HCT116 (cell line): ENCODE measurements at regions not wholly inside any gene's neighbourhood (a gene's known extent, or its start where the extent isn't known, plus 50 kb on each side); places are given as distances from the start of the nearest gene placed in this dataset.

Experiments used
- ATAC-seq: fragments of 200-7000 bp; cut with Tn5 transposase; 2 replicates; pipeline ENCODE4 v1.9.1; 2020; ENCODE audit warnings: mild to moderate bottlenecking, moderate library complexity
- BruUV-seq: library from RNA; stranded (reverse); fragments of 400-500 nt; replicated peaks from 2 replicates; lab custom pipeline; 2021; lab: Mats Ljungman, UMichigan
- CTCF ChIA-PET: fragments of 300-600 bp; sonication (Branson Sonifier 250); formaldehyde crosslinking; loops from one replicate; lab custom pipeline; 2021; ENCODE audit warnings: antibody characterized with exemption; lab: Charles Lee
- POLR2A ChIA-PET: fragments of 300-600, 350-600 bp; sonication (Branson Sonifier 250); formaldehyde crosslinking; loops from one replicate; lab custom pipeline; 2021; ENCODE audit warnings: antibody characterized with exemption; lab: Charles Lee
- RAD21 ChIA-PET, 2 experiments: fragments of 300-600 bp; sonication (Branson Sonifier 250); formaldehyde crosslinking; loops; one replicate each; lab custom pipeline; 2023; ENCODE audit warnings: low total read pairs in 2 of 2; ENCODE audit not compliant: uncharacterized antibody in 2 of 2, unreplicated experiment in 2 of 2, low non-redundant PET in 1 of 2; lab: Charles Lee
- DNase-seq: peaks from one replicate; pipeline ENCODE4 v3.0.0-alpha.2; 2010; ENCODE audit warnings: low read depth, low spot score
- H2AFZ ChIP-seq: fragments of 200-600 bp; shearing (Covaris generic), sonication (generic); 2 replicates; pipeline ENCODE4 v1.6.1; 2017; ENCODE audit warnings: low read depth, mixed run types, mixed read lengths, antibody characterized with exemption, low read length; ENCODE audit not compliant: poor library complexity, severe bottlenecking
- H3K27ac ChIP-seq: 2 replicates; pipeline ENCODE4 v1.5.1; 2012; ENCODE audit warnings: low read depth, low read length
- H3K27me3 ChIP-seq: fragments of 200-600 bp; sonication (generic); 2 replicates; pipeline ENCODE4 v1.6.1; 2016; ENCODE audit warnings: mixed run types, low read length, mixed read lengths; ENCODE audit not compliant: insufficient read depth
- H3K36me3 ChIP-seq, 2 experiments: fragments of 200-500 bp in 1 of 2; fragments of 200-600 bp in 1 of 2; sonication (Bioruptor generic) in 1 of 2; sonication (generic) in 1 of 2; 2 replicates each; pipeline versions ENCODE4 v1.5.1 to v1.6.1; 2014 to 2016; ENCODE audit warnings: low read length in 2 of 2, inconsistent platforms in 1 of 2, mixed read lengths in 1 of 2, mixed run types in 1 of 2; ENCODE audit not compliant: insufficient read depth in 2 of 2, control insufficient read depth in 1 of 2
- H3K4me1 ChIP-seq, 2 experiments: fragments of 200-600 bp in 1 of 2; sonication (generic) in 1 of 2; 2 replicates each; pipeline versions ENCODE4 v1.5.1 to v1.6.1; 2012 to 2017; ENCODE audit warnings: low read length in 2 of 2, inconsistent platforms in 1 of 2, mild to moderate bottlenecking in 1 of 2, mixed read lengths in 1 of 2, mixed run types in 1 of 2, moderate library complexity in 1 of 2; ENCODE audit not compliant: insufficient read depth in 2 of 2, control insufficient read depth in 1 of 2
- H3K4me2 ChIP-seq: fragments of 200-600 bp; sonication (generic); 2 replicates; pipeline ENCODE4 v1.6.1; 2017; ENCODE audit warnings: mixed run types, low read length, mixed read lengths
- H3K4me3 ChIP-seq, 2 experiments: fragments of 200-600 bp in 1 of 2; sonication (generic) in 1 of 2; replicated peaks in 1 of 2; 2 replicates each; pipeline ENCODE4 v1.5.1; 2011 to 2016; ENCODE audit warnings: low read length in 2 of 2, control low read depth in 1 of 2, low read depth in 1 of 2, mild to moderate bottlenecking in 1 of 2, mixed read lengths in 1 of 2, mixed run types in 1 of 2
- H3K79me2 ChIP-seq: fragments of 200-600 bp; sonication (generic); 2 replicates; pipeline ENCODE4 v1.6.1; 2017; ENCODE audit warnings: mild to moderate bottlenecking, mixed run types, low read length, moderate library complexity, mixed read lengths; ENCODE audit not compliant: insufficient read depth
- H3K9ac ChIP-seq: fragments of 200-600 bp; sonication (generic); 2 replicates; pipeline ENCODE4 v1.6.1; 2016; ENCODE audit warnings: low read length, mixed read lengths
- H3K9me2 ChIP-seq: fragments of 200-600 bp; sonication (generic), shearing (Covaris generic); 2 replicates; pipeline ENCODE4 v1.6.1; 2017; ENCODE audit warnings: mixed run types, mild to moderate bottlenecking, moderate library complexity; ENCODE audit not compliant: insufficient read depth
- H3K9me3 ChIP-seq, 2 experiments: fragments of 200-500 bp in 1 of 2; fragments of 200-600 bp in 1 of 2; sonication (Bioruptor generic) in 1 of 2; sonication (generic) in 1 of 2; 2 replicates each; pipeline ENCODE4 v1.6.1; 2014 to 2017; ENCODE audit warnings: low read length in 2 of 2, mixed read lengths in 2 of 2, inconsistent platforms in 1 of 2, low read depth in 1 of 2, mild to moderate bottlenecking in 1 of 2, mixed run types in 1 of 2, moderate library complexity in 1 of 2; ENCODE audit not compliant: control insufficient read depth in 1 of 2, insufficient read depth in 1 of 2
- H4K20me1 ChIP-seq: fragments of 200-600 bp; sonication (generic), shearing (Covaris generic); 2 replicates; pipeline ENCODE4 v1.6.1; 2017; ENCODE audit warnings: mixed run types, mild to moderate bottlenecking, moderate library complexity; ENCODE audit not compliant: insufficient read depth
- CEBPB ChIP-seq: IDR thresholded peaks from 2 replicates; pipeline ENCODE4 v1.6.1; 2012; ENCODE audit warnings: low read depth
- EGR1 ChIP-seq: IDR thresholded peaks from 2 replicates; pipeline ENCODE4 v1.6.1; 2012; ENCODE audit warnings: low read depth
- EZH2 ChIP-seq: fragments of 200-600 bp; sonication (generic); IDR thresholded peaks from 2 replicates; pipeline ENCODE4 v1.6.1; 2017; ENCODE audit warnings: antibody characterized with exemption, mixed run types
- FOSL1 ChIP-seq: IDR thresholded peaks from 2 replicates; pipeline ENCODE4 v1.6.1; 2012; ENCODE audit warnings: low read depth
- JUND ChIP-seq: IDR thresholded peaks from 2 replicates; pipeline ENCODE4 v1.6.1; 2012
- MAX ChIP-seq: IDR thresholded peaks from 2 replicates; pipeline ENCODE4 v1.6.1; 2012
- POLR2A ChIP-seq: IDR thresholded peaks from 2 replicates; pipeline ENCODE4 v1.7.0; 2011; ENCODE audit warnings: borderline replicate concordance; ENCODE audit not compliant: insufficient read depth, insufficient read length; ENCODE audit errors: extremely low read depth
- RAD21 ChIP-seq: IDR thresholded peaks from 2 replicates; pipeline ENCODE4 v1.6.1; 2012; ENCODE audit warnings: low read depth, mild to moderate bottlenecking
- REST ChIP-seq: IDR thresholded peaks from 2 replicates; pipeline ENCODE4 v1.6.1; 2012; ENCODE audit warnings: low read depth
- SIN3A ChIP-seq: IDR thresholded peaks from 2 replicates; pipeline ENCODE4 v1.6.1; 2012; ENCODE audit warnings: low read depth
- SP1 ChIP-seq: IDR thresholded peaks from 2 replicates; pipeline ENCODE4 v1.6.1; 2012; ENCODE audit warnings: low read depth
- SRF ChIP-seq: IDR thresholded peaks from 2 replicates; pipeline ENCODE4 v1.6.1; 2012; ENCODE audit warnings: low read depth
- YY1 ChIP-seq: IDR thresholded peaks from 2 replicates; pipeline ENCODE4 v1.6.1; 2011; ENCODE audit warnings: low read length, low read depth, moderate library complexity, mild to moderate bottlenecking; ENCODE audit not compliant: insufficient replicate concordance; ENCODE audit errors: extremely low read depth
- ZNF274 ChIP-seq: fragments of 200-500 bp; sonication (Bioruptor generic); IDR thresholded peaks from 2 replicates; pipeline ENCODE4 v1.6.1; 2014; ENCODE audit warnings: mild to moderate bottlenecking, low read depth, low read length, inconsistent platforms
- intact Hi-C: fragments of 100-400 bp; cut with micrococcal nuclease; formaldehyde crosslinking; loops from 2 replicates; pipeline ENCODE4 v1.10.0; 2022
- TF ChIP-seq, protein P1 (sequence below), 3 experiments: fragments of 200-600 bp in 1 of 3; sonication (generic) in 1 of 3; IDR thresholded peaks in 2 of 3; conservative IDR thresholded peaks in 1 of 3; 2 replicates each; pipeline ENCODE4 v1.5.1; 2012 to 2017; ENCODE audit warnings: low read depth in 2 of 3, low read length in 2 of 3, antibody characterized with exemption in 1 of 3, borderline replicate concordance in 1 of 3, control low read depth in 1 of 3, mild to moderate bottlenecking in 1 of 3, mixed read lengths in 1 of 3, mixed run types in 1 of 3, moderate library complexity in 1 of 3; ENCODE audit not compliant: insufficient read depth in 1 of 3
- TF ChIP-seq, protein P2 (sequence below): IDR thresholded peaks from 2 replicates; pipeline ENCODE4 v1.6.1; 2012
- TF ChIP-seq, protein P3 (sequence below): IDR thresholded peaks from 2 replicates; pipeline ENCODE4 v1.6.1; 2011; ENCODE audit warnings: mild to moderate bottlenecking, low read length, moderate library complexity; ENCODE audit not compliant: insufficient replicate concordance; ENCODE audit errors: extremely low read depth

DNA sequence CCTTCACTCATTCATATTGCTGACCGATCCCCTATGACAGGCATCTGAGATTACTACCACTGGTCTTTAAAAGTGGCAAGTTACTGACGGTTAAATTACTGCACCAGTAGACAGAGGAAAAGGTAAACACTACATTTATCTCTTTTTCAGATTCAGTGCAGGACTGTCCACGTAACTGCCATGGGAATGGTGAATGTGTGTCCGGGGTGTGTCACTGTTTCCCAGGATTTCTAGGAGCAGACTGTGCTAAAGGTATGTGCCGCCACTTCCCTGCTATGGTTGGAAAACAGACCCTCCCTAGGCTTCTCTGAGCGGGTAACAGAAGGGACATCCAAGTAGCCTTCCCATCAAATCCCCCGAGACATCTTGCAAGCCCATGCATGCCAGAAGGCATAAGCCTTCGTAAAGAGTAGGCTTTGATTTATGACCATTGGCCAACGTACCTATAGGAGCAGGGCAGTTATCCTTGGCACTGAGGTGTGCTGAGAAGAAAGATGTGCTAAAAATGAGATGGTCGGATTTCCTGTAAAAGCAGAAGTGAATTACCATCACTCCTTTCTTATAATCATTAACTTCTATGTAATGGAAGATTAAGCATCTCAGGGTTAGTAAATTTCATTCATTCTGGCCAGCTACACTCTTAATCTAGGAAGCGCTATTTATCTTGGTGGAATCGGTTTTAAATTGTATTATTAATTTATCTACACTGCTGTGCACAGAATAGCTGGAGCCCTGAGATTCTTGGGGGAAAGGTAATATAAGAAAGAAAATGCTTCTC is 193.4 kb upstream of the WWC1 start:
- H3K4me2 ChIP-seq = no peak overlapping the region
- no peak overlapping the region for H3K4me3 ChIP-seq
- ChIA-PET CTCF (no interaction called here), POLR2A (no interaction called here), RAD21 (no interaction called here)
- DNase-seq (no peak), ATAC-seq (no peak; the same call in 1 of the 2 replicates)
- H4K20me1 ChIP-seq = no peaks in the 10 kb centered on the region
- intact Hi-C loops = no loop called here
- no peaks in the 10 kb centered on the region for H3K4me1 ChIP-seq
- H3K9me3 ChIP-seq = no peaks in the 10 kb centered on the region
- H3K79me2 ChIP-seq = no peaks in the 10 kb centered on the region
- no peaks in the 10 kb centered on the region for H3K36me3 ChIP-seq
- TF ChIP-seq YY1 (no peak), REST (no peak), CEBPB (no peak), MAX (no peak), EZH2 (no peak), EGR1 (no peak), SIN3A (no peak), FOSL1 (no peak), JUND (no peak), POLR2A (no peak), ZNF274 (no peak), SRF (no peak), RAD21 (no peak), SP1 (no peak)
- TF ChIP-seq, protein P1, sequence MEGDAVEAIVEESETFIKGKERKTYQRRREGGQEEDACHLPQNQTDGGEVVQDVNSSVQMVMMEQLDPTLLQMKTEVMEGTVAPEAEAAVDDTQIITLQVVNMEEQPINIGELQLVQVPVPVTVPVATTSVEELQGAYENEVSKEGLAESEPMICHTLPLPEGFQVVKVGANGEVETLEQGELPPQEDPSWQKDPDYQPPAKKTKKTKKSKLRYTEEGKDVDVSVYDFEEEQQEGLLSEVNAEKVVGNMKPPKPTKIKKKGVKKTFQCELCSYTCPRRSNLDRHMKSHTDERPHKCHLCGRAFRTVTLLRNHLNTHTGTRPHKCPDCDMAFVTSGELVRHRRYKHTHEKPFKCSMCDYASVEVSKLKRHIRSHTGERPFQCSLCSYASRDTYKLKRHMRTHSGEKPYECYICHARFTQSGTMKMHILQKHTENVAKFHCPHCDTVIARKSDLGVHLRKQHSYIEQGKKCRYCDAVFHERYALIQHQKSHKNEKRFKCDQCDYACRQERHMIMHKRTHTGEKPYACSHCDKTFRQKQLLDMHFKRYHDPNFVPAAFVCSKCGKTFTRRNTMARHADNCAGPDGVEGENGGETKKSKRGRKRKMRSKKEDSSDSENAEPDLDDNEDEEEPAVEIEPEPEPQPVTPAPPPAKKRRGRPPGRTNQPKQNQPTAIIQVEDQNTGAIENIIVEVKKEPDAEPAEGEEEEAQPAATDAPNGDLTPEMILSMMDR (IDR thresholded peaks at IDR 0.05 in 2 of 3, conservative IDR thresholded peaks at IDR 0.05 in 1 of 3; ENCODE audit: borderline replicate concordance in 1 of 3, insufficient read depth in 1 of 3, low read depth in 2 of 3, low read length in 2 of 3) = no peak
- TF ChIP-seq, protein P2, sequence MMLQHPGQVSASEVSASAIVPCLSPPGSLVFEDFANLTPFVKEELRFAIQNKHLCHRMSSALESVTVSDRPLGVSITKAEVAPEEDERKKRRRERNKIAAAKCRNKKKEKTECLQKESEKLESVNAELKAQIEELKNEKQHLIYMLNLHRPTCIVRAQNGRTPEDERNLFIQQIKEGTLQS = no peak
- TF ChIP-seq, protein P3, sequence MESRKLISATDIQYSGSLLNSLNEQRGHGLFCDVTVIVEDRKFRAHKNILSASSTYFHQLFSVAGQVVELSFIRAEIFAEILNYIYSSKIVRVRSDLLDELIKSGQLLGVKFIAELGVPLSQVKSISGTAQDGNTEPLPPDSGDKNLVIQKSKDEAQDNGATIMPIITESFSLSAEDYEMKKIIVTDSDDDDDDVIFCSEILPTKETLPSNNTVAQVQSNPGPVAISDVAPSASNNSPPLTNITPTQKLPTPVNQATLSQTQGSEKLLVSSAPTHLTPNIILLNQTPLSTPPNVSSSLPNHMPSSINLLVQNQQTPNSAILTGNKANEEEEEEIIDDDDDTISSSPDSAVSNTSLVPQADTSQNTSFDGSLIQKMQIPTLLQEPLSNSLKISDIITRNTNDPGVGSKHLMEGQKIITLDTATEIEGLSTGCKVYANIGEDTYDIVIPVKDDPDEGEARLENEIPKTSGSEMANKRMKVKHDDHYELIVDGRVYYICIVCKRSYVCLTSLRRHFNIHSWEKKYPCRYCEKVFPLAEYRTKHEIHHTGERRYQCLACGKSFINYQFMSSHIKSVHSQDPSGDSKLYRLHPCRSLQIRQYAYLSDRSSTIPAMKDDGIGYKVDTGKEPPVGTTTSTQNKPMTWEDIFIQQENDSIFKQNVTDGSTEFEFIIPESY = no peak
- no peaks in the 10 kb centered on the region for H3K9me2 ChIP-seq
- BruUV-seq = no TSS peak
- peaks cover 32% of the 10 kb centered on the region for H3K27me3 ChIP-seq
- no peak overlapping the region for H3K9ac ChIP-seq
- H2AFZ ChIP-seq = no peak overlapping the region
- H3K27ac ChIP-seq = no peak overlapping the region
